ENCODE measurements at regions not wholly inside any gene's neighbourhood (a gene's known extent, or its start where the extent isn't known, plus 50 kb on each side); places are given as distances from the start of the nearest gene placed in this dataset.

- H3K4me3 ChIP-seq: no peak overlapping the region
- no peaks in the 10 kb centered on the region for H4K20me1 ChIP-seq
- H3K4me2 ChIP-seq: no peak overlapping the region
- H3K36me3 ChIP-seq: no peaks in the 10 kb centered on the region
- H3K27me3 ChIP-seq: no peaks in the 10 kb centered on the region
- H3K9ac ChIP-seq: no peak overlapping the region
- no peak overlapping the region for H3K27ac ChIP-seq
- no peak for TF ChIP-seq Cebpa-rat (IDR thresholded peaks at IDR 0.05)
- H3K9me3 ChIP-seq (replicated peaks in 1 of 11): no peaks in the 10 kb centered on the region
- H3K4me1 ChIP-seq: no peaks in the 10 kb centered on the region
These were observed 105.8 kb upstream of the DCLK2 start for GRCh38 chr4:149972407-149972806.

DNA sequence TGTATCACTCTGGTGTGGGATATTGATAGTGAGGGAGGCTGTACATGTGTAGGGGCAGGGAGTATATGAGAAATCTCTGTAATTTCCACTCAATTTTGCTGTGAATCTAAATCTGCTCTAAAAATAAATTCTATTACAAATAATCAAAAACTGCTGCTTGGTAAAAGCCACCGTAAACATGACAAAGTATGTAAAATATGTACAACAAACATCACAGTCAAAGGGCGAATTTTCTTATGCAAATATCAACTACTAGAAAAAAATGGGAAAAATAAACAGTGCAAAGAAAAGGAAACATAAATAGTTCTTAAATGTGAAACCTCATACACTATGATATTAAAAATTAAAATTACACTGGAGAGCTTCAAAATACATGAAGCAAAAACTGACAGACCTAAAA lies 105.1 kb upstream of the DCLK2 start:
- Histone ChIP-seq H3K4me2 (no peak overlapping the region), H3K27ac (no peak overlapping the region), H3K9ac (no peak overlapping the region), H3K27me3 (no peaks in the 10 kb centered on the region), H4K20me1 (no peaks in the 10 kb centered on the region), H3K36me3 (no peaks in the 10 kb centered on the region), H3K4me1 (no peaks in the 10 kb centered on the region), H3K4me3 (no peak overlapping the region), H3K9me3 (replicated peaks in 1 of 11) (no peaks in the 10 kb centered on the region)
- no peak for TF ChIP-seq Cebpa-rat (IDR thresholded peaks at IDR 0.05)

GRCh38 chr4:149975172-149975571 lies 103.1 kb upstream of the DCLK2 start:
- Histone ChIP-seq H3K9ac (no peak overlapping the region), H3K27ac (no peak overlapping the region), H3K4me2 (no peak overlapping the region), H3K27me3 (no peaks in the 10 kb centered on the region), H4K20me1 (no peaks in the 10 kb centered on the region), H3K9me3 (replicated peaks in 1 of 11) (no peaks in the 10 kb centered on the region), H3K4me3 (no peak overlapping the region), H3K4me1 (no peaks in the 10 kb centered on the region), H3K36me3 (no peaks in the 10 kb centered on the region)
- no peak for TF ChIP-seq Cebpa-rat (IDR thresholded peaks at IDR 0.05)

- H3K9me3 ChIP-seq (replicated peaks in 1 of 11): no peaks in the 10 kb centered on the region
- H3K4me3 ChIP-seq: no peak overlapping the region
- H3K36me3 ChIP-seq: no peaks in the 10 kb centered on the region
- 0 out of 20 replicates have a peak, but pooled peaks cover 0 to 4% (median 0%) of the 10 kb centered on the region in 10 experiments for H3K4me1 ChIP-seq
- H3K27ac ChIP-seq: no peak overlapping the region
- no peak overlapping the region for H3K9ac ChIP-seq
- H3K4me2 ChIP-seq: no peak overlapping the region
- H4K20me1 ChIP-seq: no peaks in the 10 kb centered on the region
- no peaks in the 10 kb centered on the region for H3K27me3 ChIP-seq
- TF ChIP-seq Cebpa-rat (IDR thresholded peaks at IDR 0.05): no peak
These were observed 98.0 kb upstream of the DCLK2 start for GRCh38 chr4:149980121-149980682.

- Histone ChIP-seq H3K4me2 (no peak overlapping the region), H3K9me3 (replicated peaks in 1 of 11) (no peaks in the 10 kb centered on the region), H3K4me3 (no peak overlapping the region), H3K4me1 (0 out of 20 replicates have a peak, but pooled peaks cover 0 to 4% (median 0%) of the 10 kb centered on the region in 10 experiments), H3K36me3 (no peaks in the 10 kb centered on the region), H3K27ac (no peak overlapping the region), H3K27me3 (no peaks in the 10 kb centered on the region), H3K9ac (no peak overlapping the region), H4K20me1 (no peaks in the 10 kb centered on the region)
- TF ChIP-seq Cebpa-rat (IDR thresholded peaks at IDR 0.05): no peak
These were observed 97.3 kb upstream of the DCLK2 start for GRCh38 chr4:149980941-149981340.

DNA sequence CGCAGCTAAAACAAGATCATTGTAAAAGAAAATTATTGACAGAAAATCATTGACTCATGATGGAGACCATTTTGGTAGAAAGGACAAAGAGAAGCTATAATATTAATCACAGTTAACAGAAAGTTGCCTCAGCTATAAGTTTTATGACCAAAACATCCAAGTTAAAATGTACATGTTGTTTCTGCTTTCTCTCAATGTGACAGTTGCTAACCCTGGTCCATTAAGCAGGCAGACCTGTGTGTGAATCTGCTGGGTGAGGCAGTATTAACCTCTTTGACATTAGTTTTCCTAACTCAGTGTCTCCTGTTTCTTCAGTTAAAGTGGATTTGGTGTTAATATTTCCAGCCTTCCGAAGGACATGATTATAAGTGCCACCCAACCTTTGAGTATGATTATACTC lies 94.8 kb upstream of the DCLK2 start:
- H3K4me1 ChIP-seq: peaks cover 12 to 22% (median 16%) of the 10 kb centered on the region in 10 experiments
- no peak for TF ChIP-seq Cebpa-rat (IDR thresholded peaks at IDR 0.05)
- H3K27ac ChIP-seq: no peak overlapping the region
- no peaks in the 10 kb centered on the region for H4K20me1 ChIP-seq
- no peaks in the 10 kb centered on the region for H3K27me3 ChIP-seq
- no peak overlapping the region for H3K9ac ChIP-seq
- H3K36me3 ChIP-seq: no peaks in the 10 kb centered on the region
- H3K9me3 ChIP-seq (replicated peaks in 1 of 11): no peaks in the 10 kb centered on the region
- no peak overlapping the region for H3K4me3 ChIP-seq
- H3K4me2 ChIP-seq: no peak overlapping the region

DNA sequence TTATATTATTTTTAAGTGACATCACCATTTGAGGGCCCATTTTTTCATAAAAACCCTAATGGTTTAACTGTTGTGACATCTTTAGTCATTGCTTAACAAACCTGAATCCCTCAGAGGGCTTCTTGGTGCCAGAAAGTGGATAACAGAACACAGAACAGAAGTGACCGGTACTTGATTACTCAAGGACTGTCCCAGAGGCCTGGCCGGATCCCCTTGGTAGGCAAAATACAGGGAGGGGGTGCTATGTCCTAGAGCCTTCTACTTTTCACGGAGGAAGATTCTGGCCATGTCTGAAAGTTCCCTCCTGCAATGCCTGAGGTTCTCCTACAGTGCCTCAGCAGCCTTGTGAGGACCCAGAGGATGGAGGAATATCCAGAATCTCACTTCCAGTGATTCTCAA lies 94.3 kb upstream of the DCLK2 start:
- no peak overlapping the region for H3K4me3 ChIP-seq
- no peak overlapping the region for H3K27ac ChIP-seq
- H3K9me3 ChIP-seq (replicated peaks in 1 of 11): no peaks in the 10 kb centered on the region
- TF ChIP-seq Cebpa-rat (IDR thresholded peaks at IDR 0.05): no peak
- no peaks in the 10 kb centered on the region for H3K27me3 ChIP-seq
- H3K9ac ChIP-seq: no peak overlapping the region
- no peak overlapping the region for H3K4me2 ChIP-seq
- no peaks in the 10 kb centered on the region for H3K36me3 ChIP-seq
- H4K20me1 ChIP-seq: no peaks in the 10 kb centered on the region
- H3K4me1 ChIP-seq: peaks cover 12 to 22% (median 16%) of the 10 kb centered on the region in 10 experiments

- H3K4me2 ChIP-seq: no peak overlapping the region
- no peak for TF ChIP-seq Cebpa-rat (IDR thresholded peaks at IDR 0.05)
- H3K36me3 ChIP-seq: no peaks in the 10 kb centered on the region
- H3K27ac ChIP-seq: no peak overlapping the region
- no peaks in the 10 kb centered on the region for H4K20me1 ChIP-seq
- no peak overlapping the region for H3K9ac ChIP-seq
- no peaks in the 10 kb centered on the region for H3K27me3 ChIP-seq
- no peak overlapping the region for H3K4me3 ChIP-seq
- H3K9me3 ChIP-seq (replicated peaks in 1 of 11): no peaks in the 10 kb centered on the region
- peaks cover 12 to 21% (median 16%) of the 10 kb centered on the region in 10 experiments for H3K4me1 ChIP-seq
These were observed 92.3 kb upstream of the DCLK2 start for GRCh38 chr4:149985981-149986380.

- H3K27me3 ChIP-seq: no peaks in the 10 kb centered on the region
- no peak for TF ChIP-seq Cebpa-rat (IDR thresholded peaks at IDR 0.05)
- H3K27ac ChIP-seq: peak overlapping the region in 1 of 11 experiments; percentile 29; a peak in 2 of 22 replicates
- no peaks in the 10 kb centered on the region for H3K36me3 ChIP-seq
- H3K9ac ChIP-seq: peak overlapping the region in 2 of 11 experiments; percentile 24 to 25; a peak in 1 of 22 replicates
- H3K4me2 ChIP-seq: peak overlapping the region; percentile 43 to 76 (median 69); a peak in 21 of 22 replicates
- no peaks in the 10 kb centered on the region for H3K9me3 ChIP-seq (replicated peaks in 1 of 11)
- no peak overlapping the region for H3K4me3 ChIP-seq
- H4K20me1 ChIP-seq: no peaks in the 10 kb centered on the region
- peaks cover 12 to 18% (median 16%) of the 10 kb centered on the region in 10 experiments for H3K4me1 ChIP-seq
These were observed 91.3 kb upstream of the DCLK2 start for GRCh38 chr4:149986917-149987316.

All from BLaER1 treated with 17β-estradiol and CSF1 and Interleukin-3, amounts not matched to agents 10 nM and 100 nM (cell line).